ENCODE measurements at regions not wholly inside any gene's neighbourhood (a gene's known extent, or its start where the extent isn't known, plus 50 kb on each side); places are given as distances from the start of the nearest gene placed in this dataset.

- TF ChIP-seq CTCF (IDR thresholded peaks at IDR 0.05; ENCODE audit: low read depth, low read length): no peak
- Histone ChIP-seq H3K27me3 (no peaks in the 10 kb centered on the region), H3K9me3 (ENCODE audit: low read depth) (no peaks in the 10 kb centered on the region), H3K4me3 (no peak overlapping the region), H3K4me1 (ENCODE audit: low read depth) (peaks cover 8% of the 10 kb centered on the region), H3K27ac (no peak overlapping the region), H3K36me3 (no peaks in the 10 kb centered on the region)
- DNase-seq (ENCODE audit: low read depth in 1 of 2, low spot score in 1 of 2): peak in 1 of 2 donors; percentile 97
Measured at GRCh38 chr7:47651355-47652317, 69.7 kb upstream of the TNS3 start.

- DNase-seq (ENCODE audit: low read depth in 1 of 2, low spot score in 1 of 2): no peak
- no peak overlapping the region for H3K27ac ChIP-seq
Measured at GRCh38 chr7:47649919-47650318, 68.0 kb upstream of the TNS3 start.

GRCh38 chr7:47648275-47648925 lies 66.5 kb upstream of the TNS3 start:
- Histone ChIP-seq H3K36me3 (no peaks in the 10 kb centered on the region), H3K27ac (no peak overlapping the region), H3K4me1 (ENCODE audit: low read depth) (peaks cover 8% of the 10 kb centered on the region), H3K4me3 (no peak overlapping the region), H3K9me3 (ENCODE audit: low read depth) (no peaks in the 10 kb centered on the region), H3K27me3 (no peaks in the 10 kb centered on the region)
- no peak for TF ChIP-seq CTCF (IDR thresholded peaks at IDR 0.05; ENCODE audit: low read depth, low read length)
- DNase-seq (ENCODE audit: low read depth in 1 of 2, low spot score in 1 of 2): peak in 1 of 2 donors; percentile 87

More at GRCh38 chr7:47649919-47650318, 68.0 kb upstream of the TNS3 start:
- Histone ChIP-seq H3K9me3 (ENCODE audit: low read depth) (no peaks in the 10 kb centered on the region), H3K4me3 (no peak overlapping the region), H3K27me3 (no peaks in the 10 kb centered on the region), H3K4me1 (ENCODE audit: low read depth) (peaks cover 8% of the 10 kb centered on the region), H3K36me3 (no peaks in the 10 kb centered on the region)
- TF ChIP-seq CTCF (IDR thresholded peaks at IDR 0.05; ENCODE audit: low read depth, low read length): no peak

- Histone ChIP-seq H3K27ac (no peak overlapping the region), H3K4me1 (ENCODE audit: low read depth) (peaks cover 8% of the 10 kb centered on the region), H3K36me3 (no peaks in the 10 kb centered on the region), H3K4me3 (no peak overlapping the region), H3K27me3 (no peaks in the 10 kb centered on the region), H3K9me3 (ENCODE audit: low read depth) (no peaks in the 10 kb centered on the region)
- DNase-seq (ENCODE audit: low read depth in 1 of 2, low spot score in 1 of 2): no peak
- TF ChIP-seq CTCF (IDR thresholded peaks at IDR 0.05; ENCODE audit: low read depth, low read length): no peak
Measured at GRCh38 chr7:47647918-47648250, 66.0 kb upstream of the TNS3 start.

- H3K27ac ChIP-seq: no peak overlapping the region
- TF ChIP-seq CTCF (IDR thresholded peaks at IDR 0.05; ENCODE audit: low read depth, low read length): no peak
- H3K36me3 ChIP-seq: no peaks in the 10 kb centered on the region
- H3K4me3 ChIP-seq: no peak overlapping the region
- DNase-seq (ENCODE audit: low read depth in 1 of 2, low spot score in 1 of 2): no peak
- no peaks in the 10 kb centered on the region for H3K9me3 ChIP-seq (ENCODE audit: low read depth)
- H3K4me1 ChIP-seq (ENCODE audit: low read depth): peaks cover 8% of the 10 kb centered on the region
- no peaks in the 10 kb centered on the region for H3K27me3 ChIP-seq
Measured at GRCh38 chr7:47647181-47647917, 65.4 kb upstream of the TNS3 start.
